GM18508 (cell line): ENCODE measurements at regions not wholly inside any gene's neighbourhood (a gene's known extent, or its start where the extent isn't known, plus 50 kb on each side); places are given as distances from the start of the nearest gene placed in this dataset.
"Not testable (repeated sequence)": the region's sequence is repeated elsewhere in the genome, so short reads cannot be mapped to it uniquely, and the experiment has no call there.

Experiments used
- ATAC-seq: cut with Tn5 transposase; IDR thresholded peaks from one replicate; pipeline ENCODE4 v1.9.1; 2021; ENCODE audit warnings: moderate number of reproducible peaks; ENCODE audit not compliant: insufficient read depth, unreplicated experiment

DNA sequence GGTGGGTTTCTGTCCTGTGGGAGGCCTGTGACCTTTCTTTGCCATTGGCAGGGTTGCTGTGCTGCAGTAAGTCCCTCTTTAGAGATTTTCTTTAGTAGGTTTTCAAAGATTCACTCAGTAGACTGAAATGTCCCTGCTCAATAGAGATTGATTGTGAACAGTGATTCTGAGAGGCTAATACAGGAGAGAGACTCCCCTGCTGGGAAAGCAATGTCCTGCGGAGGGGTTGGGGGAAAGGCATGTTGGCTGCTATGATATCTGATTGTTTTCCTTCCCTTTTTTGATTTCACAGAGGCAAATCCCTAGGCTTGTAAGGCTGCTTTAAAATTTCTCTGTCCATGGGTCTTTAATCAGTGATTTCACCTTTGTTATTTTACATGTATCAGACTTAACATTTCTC, 589.9 kb downstream of the ADGRL2 start:
- no peak for ATAC-seq

DNA sequence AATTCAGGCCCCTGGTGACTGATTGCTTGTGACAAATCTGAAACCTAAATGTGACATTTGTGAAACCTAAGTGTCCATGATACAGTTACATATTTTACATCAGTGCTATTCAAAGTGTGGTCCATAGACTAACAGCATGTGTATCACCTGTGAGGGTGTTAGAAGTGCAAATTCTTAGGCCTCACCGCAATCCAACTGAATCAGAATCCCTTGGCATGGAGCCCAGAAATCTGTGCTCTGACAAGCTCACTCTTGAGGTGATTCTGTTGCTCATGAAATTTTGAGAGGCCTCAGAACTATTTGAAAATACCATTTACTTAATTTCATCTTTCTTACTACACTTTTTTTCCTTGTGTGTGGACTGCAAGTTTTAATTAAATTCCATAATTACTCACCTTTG, 587.9 kb downstream of the ADGRL2 start:
- no peak for ATAC-seq

- ATAC-seq: no peak
Measured at GRCh38 chr1:82387012-82387366, 586.3 kb downstream of the ADGRL2 start.

GRCh38 chr1:82386365-82387011, 585.8 kb downstream of the ADGRL2 start:
- ATAC-seq: no peak

DNA sequence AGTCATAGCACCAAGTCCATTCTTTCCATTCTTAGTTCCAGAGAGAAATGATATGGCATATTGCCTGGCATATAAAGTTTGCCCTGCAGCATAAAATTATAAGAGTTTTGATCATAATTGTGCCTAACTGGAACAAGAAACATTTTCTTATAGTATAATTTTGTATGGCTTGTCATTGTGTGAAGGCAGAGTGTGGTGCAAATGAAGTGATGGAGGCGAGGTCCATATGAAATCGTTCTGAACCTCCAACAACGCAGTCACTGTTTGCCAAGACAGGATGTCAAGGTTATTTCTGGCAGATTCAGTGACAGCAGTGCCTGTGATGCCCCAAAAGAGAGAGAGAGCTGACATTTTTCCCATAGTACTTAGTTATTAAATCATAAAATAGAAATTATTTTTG, 584.0 kb downstream of the ADGRL2 start:
- no peak for ATAC-seq

- no peak for ATAC-seq
Measured at GRCh38 chr1:82377201-82377884, 576.6 kb downstream of the ADGRL2 start.

DNA sequence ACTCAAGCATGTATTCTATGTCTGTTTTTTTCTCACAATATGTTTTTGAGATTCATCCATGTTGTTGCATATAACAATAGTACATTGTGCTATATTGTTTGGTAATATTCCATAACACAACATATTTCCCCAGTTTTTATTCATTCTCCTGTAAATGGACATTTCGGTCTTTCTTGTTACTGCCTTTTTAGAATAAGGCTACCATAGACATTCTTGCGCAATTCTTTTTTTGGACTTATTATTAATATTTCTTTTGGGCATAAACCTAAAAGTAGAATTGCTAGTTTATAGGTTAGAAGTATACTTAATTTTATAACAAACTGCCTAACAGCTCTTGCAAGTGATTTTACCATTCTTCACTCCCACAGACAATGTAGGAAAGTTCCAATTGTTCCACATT, 573.0 kb downstream of the ADGRL2 start:
- no peak for ATAC-seq

- ATAC-seq: no peak
Measured at GRCh38 chr1:82371844-82372498, 571.2 kb downstream of the ADGRL2 start.

- ATAC-seq: no peak
Measured at GRCh38 chr1:82367456-82367855, 566.7 kb downstream of the ADGRL2 start.

DNA sequence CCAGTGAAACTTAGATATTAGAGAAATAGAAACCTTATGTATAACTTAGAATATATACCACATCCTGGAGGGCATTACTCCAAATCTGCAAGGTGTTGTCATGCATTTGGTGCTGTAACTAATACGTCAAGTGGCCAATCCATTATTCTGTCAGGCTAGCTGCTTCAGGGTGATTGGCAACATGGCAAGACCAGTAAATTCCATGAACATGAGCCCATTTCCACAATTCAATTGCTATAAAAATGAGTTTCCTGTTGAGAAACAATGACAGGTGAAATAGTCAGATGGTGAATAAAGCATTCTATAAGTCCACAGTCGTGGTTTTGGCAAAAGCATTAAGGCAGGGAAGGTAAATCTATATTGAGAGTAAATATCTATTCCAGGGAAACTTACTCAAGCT, 566.0 kb downstream of the ADGRL2 start:
- no peak for ATAC-seq

- not testable (repeated sequence) for ATAC-seq
Measured at GRCh38 chr1:82359541-82359940, 558.8 kb downstream of the ADGRL2 start.

DNA sequence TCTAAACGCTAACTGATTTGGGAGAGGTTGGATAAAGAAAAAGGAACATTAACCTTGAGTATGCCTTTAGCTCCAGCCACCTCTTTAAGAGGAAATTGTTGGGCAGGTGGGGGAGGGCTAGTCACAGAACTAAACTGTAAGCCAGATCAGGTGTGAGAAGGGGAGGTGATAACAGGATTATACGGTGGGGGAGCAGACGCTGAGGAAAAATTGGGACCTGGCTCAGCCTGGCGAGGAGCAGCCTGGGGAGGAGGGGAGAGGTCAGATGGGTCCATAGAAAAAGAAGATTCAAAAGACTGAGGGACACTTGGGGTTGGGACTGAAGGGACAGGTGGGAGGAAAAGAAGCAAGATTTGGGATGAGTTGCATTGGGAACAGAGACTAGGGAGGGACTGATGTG, 558.0 kb downstream of the ADGRL2 start:
- ATAC-seq: not testable (repeated sequence)

DNA sequence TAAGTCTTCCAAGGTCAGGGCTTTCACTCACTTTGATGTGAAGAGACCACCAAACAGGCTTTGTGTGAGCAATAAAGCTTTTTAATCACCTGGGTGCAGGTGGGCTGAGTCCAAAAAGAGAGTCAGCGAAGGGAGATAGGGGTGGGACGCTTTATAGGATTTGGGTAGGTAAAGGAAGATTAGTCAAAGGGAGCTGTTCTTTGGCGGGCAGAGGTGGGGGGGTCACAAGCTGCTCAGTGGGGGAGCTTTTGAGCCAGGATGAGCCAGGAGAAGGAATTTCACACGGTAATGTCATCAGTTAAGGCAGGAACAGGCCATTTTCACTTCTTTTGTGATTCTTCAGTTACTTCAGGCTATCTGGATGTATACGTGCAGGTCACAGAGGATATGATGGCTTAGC, 553.8 kb downstream of the ADGRL2 start:
- not testable (repeated sequence) for ATAC-seq

DNA sequence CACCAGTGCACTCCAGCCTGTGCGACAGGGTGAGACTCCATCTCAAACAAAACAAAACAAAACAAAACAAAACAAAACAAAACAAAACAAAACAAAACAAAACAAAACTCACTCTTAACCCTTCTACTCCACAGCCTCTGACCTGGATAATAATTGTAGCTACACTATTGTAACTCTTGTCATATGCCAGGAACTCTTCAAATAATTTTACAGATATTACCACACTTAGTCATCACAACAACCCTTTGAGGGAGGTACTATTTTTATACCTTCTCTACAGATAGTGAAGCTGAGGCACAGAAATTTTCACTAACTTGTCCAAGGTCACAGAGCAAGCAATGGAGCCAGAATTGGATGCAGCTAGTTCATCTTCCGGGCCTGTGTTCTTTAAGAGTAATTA, 547.8 kb downstream of the ADGRL2 start:
- ATAC-seq: no peak

GRCh38 chr1:82346141-82346540, 545.4 kb downstream of the ADGRL2 start:
- ATAC-seq: no peak

GRCh38 chr1:82343381-82343780, 542.6 kb downstream of the ADGRL2 start:
- ATAC-seq: no peak

GRCh38 chr1:82337635-82338034, 536.9 kb downstream of the ADGRL2 start:
- peak; percentile 64 for ATAC-seq

DNA sequence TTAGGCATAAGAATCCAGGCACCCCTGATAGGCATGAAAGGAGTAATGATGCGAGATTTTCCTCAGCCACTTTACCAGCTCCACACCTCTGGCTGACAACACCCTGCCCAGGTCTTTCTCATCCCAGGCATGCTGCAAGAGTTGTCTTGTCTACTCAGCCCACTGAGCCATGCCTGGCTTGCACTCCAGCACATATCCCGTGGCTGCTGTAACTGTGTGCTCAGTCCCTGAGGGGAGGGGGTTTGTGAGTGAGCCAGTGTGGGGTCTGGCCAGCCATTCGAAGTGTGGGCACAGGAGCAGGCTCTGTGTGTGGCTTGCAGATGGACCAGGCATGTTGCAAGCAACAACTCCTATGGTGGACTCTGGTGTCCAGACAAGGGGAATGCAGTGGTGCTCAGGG, 529.6 kb downstream of the ADGRL2 start:
- ATAC-seq: no peak

GRCh38 chr1:82329226-82329625, 528.5 kb downstream of the ADGRL2 start:
- no peak for ATAC-seq

- ATAC-seq: no peak
Measured at GRCh38 chr1:82323144-82323841, 522.6 kb downstream of the ADGRL2 start.

GRCh38 chr1:82321794-82322193, 521.1 kb downstream of the ADGRL2 start:
- no peak for ATAC-seq
